Stimulated activated naive CD4-positive, alpha-beta T cell (primary cell): ENCODE measurements at regions not wholly inside any gene's neighbourhood (a gene's known extent, or its start where the extent isn't known, plus 50 kb on each side); places are given as distances from the start of the nearest gene placed in this dataset.
"Not testable (repeated sequence)": the region's sequence is repeated elsewhere in the genome, so short reads cannot be mapped to it uniquely, and the experiment has no call there.

ENCODE experiments used
- DNase-seq, 6 experiments: peaks; one replicate each; lab custom pipeline; 2025; lab: John Stamatoyannopoulos, UW

GRCh38 chr3:25151903-25152295, 276.2 kb upstream of the RARB start:
- DNase-seq = no peak

GRCh38 chr3:25153136-25153535, 274.9 kb upstream of the RARB start:
- no peak for DNase-seq

DNA sequence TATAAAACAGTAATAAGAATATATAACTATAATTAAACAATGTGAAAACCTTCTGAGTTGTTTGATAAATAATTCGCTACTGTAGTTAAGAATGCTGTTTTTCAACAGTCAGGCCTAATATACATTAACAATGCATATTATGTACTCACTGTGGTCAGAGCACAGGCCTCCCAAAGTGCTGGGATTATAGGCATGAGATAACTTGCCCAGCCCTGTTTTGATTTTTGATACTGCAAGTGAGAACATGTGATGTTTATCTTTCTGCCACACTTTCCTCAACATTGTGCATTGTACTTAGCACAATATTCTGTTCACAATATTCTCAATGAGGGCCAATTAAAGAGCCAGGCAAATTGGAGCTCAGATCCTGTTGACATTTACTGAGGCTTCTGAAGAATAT, 274.5 kb upstream of the RARB start:
- DNase-seq = no peak

DNA sequence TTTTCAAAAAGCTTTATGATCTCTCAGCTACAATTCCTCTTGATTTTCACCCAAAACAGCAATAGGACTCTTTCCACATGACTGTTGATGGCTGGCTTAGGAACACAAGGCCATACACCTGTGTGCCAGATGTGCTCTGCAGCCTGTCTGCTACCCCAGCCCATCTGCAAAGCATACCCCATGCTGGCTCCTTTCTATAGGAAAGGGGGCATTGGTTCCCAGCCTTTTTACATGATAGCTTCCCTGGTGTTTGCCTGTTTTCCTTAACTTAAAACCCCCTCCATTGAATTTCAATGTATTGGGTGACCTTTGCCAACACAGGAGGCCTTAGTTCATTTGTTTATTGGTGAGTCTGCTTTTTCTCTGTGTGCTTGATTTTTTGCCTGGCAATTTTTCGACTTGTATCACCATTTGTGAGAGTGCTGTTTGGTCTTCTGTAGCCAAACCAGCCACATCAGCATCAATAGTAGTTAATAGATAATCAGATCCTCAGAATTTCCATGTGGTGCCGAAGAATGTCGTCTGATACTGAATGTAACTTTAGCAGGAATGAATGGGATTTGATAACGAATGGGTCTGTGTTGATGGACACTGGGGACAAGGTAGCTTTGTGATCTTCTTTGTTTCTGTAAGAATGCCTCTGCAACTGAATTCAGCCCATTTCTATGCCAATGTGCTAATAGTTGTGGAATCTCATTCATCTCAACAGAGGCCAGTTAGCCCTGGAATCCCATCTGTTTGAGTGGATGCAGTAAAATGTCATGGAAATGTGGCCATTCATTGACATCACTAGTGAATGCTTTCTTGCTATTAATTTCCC, 272.2 kb upstream of the RARB start:
- no peak for DNase-seq

- DNase-seq = no peak
Observed at GRCh38 chr3:25156626-25157025, 271.4 kb upstream of the RARB start.

- no peak for DNase-seq
Observed at GRCh38 chr3:25165306-25165705, 262.8 kb upstream of the RARB start.

DNA sequence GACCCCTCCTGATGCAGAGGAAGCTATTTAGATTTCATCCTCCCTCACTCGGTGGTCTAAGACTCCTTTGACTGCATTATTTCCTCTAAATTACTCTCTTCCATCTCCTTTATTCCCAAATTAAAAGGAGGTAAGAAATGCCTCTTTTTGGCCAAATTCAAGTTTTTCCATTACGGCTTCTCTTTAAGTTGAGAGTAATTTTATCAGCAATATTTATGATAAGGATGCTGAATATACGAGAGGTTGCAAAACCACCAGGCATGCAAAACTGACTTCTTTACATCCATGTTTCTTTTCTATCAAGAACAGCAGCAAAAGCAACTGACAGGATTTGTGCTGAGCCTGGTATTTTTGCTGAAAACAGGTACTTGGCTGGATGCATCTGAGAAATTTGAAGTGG, 262.0 kb upstream of the RARB start:
- DNase-seq = no peak

DNA sequence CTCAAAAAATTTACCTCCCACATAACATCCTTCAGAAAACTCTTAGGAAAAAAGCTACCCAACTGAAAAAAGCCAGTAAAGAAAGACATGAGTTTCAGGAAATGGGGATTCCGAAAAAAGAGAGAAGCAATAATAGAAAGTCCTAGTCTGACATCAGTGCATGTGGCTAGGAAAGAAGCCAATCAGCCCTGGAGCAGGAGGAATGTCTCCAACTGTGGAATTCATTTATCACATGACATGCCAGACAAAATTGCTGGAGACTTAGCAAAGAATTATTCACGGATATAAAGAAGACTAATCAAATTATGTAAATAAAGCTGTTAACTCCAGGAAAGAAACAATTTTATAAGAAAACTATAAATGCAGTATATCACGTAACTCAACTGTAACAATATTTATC, 258.9 kb upstream of the RARB start:
- DNase-seq = no peak

DNA sequence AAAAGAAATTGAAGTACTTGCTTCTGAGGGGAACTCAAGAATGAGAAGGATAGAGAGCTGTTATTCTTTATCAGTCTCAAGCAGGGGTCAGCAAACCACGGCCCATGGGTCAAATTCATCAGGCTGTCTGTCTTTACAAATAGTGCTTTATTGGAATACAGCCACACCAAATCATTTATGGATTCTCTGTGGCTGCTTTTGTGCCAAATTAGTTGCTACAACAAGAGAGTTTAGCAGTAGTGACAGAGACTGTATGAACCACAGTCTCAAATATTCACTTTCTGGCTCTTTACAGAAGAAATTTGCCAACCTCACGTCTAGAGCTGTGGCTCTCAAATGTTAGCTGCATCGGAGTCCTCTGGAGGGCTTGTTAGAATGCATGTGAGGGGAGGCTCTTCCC, 258.0 kb upstream of the RARB start:
- no peak for DNase-seq

DNA sequence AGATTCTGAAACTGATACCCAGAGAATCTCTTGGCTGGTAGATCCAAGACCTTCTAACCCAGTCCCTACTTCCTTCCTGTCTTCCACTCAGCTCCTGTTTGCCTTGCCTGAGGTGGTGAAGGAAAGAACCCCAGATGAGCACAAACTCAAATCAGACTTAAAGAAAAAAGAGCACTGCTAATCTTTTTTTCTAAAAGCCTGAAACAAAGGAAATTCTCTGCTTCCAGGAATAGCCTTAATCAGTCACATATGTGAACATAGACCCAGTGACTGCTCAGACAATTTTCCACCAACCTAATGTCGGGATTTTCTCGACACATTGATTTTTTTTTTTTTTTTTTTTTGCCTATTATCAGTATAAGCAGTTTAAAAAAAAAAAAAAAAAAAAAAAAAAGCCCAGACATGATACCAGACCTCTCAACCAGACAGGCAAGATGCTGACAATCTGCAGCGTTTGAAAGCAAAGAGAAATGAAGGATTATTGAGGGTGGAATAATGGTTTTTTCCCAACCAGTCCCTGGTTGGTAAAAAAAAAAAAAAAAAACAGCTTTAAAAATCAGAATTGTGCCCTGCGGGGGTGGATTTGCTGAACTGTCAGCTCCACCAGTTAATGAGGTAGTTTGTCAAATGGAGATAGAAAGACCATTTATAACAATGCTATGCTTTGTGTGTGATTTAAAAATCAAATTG, 256.8 kb upstream of the RARB start:
- DNase-seq = no peak

DNA sequence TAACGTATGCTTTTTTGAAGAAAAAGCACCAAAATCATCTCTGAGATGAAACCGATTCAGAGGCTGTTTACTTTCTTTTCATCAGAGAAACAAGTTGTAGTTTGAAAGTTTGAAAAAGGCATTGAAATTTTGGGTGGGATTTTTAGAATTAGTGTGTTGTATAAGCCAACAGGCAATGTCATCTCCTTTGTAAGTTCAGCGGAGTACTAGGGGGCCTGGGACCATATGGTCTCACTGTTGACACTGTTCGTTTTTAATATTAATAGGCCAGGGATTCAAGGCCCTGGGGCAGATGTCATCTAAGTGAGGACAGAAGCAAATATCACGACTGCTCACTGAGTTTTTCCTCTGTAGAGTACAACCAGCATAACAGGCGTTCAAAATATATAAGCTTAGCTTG, 256.2 kb upstream of the RARB start:
- no peak for DNase-seq

GRCh38 chr3:25173606-25174005, 254.5 kb upstream of the RARB start:
- DNase-seq = no peak

- no peak for DNase-seq
Observed at GRCh38 chr3:25174251-25174650, 253.8 kb upstream of the RARB start.

DNA sequence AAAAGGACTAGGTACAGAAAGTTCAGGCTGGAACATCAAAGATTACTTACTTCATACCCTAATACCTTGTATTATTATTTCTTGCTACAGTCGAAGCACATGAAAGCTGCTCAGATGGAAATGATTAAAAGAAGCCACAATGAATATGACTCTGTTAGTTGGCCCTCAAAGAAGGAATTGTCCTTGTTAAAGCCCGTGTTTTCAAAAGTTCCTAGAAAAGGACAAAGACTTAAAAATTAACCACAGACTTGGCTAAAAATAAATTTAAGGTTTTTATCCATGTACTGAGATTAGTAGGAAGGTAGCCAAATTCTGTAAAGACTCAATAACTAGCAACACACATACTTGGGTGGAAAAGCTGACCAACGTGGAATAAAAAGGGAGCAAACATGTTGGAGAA, 251.0 kb upstream of the RARB start:
- DNase-seq = no peak

DNA sequence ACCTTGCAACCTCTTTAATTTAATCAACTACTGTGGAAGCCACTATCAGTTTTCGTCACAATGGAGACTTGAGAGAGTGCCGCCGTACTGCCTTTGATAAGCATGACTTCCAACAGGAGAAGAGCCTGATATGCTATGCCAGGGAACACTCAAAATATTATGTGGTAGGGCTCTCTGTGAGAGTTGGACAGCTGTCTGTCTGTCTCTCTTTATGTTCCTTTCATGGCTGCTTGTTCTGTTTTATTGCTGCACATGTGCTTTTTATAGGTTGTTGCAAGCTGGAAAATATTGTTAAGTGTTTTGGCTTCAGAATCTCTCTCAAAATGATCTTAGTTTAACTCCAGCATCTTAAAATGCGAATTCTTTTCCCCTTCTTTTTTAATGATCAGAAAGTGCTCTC, 249.4 kb upstream of the RARB start:
- DNase-seq = no peak

GRCh38 chr3:25181096-25181495, 247.0 kb upstream of the RARB start:
- DNase-seq = no peak

DNA sequence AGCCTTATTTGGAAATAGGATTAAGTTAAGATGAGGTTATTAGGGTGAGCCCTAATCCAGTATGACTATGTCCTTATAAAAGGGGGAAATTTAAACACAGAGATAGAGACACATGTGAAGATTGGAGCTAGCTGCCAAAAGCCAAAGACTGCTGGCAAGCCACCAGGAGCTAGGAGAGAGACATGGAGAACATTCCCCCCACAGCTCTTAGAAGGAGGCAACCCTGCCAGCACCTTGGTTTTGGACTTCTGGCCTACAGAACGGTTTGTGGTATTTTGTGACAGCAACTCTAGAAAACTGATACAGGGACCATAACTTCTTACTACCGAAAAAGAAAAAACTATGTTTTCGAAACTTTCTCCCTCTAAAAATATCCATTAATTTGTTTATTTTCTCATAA, 245.3 kb upstream of the RARB start:
- no peak for DNase-seq

- no peak for DNase-seq
Observed at GRCh38 chr3:25184641-25185250, 243.3 kb upstream of the RARB start.

DNA sequence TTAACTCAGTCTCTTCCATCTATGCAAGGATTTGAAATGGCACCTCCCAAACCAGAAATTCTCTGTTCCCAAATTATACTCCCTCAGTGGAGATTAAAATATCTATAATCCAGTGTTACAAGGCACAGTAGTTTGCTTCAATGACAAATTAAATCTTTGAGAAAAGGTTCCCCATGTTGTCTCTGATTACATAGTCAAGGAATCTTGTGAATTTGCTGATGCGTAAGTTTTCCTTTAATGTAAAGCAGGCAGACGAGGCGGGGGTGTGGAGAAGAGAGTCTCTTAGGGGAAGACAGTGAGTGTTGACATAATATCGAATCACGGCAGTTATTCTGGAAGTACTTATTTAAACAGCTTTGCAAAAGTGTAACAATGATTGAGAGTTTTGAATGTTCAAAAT, 236.4 kb upstream of the RARB start:
- no peak for DNase-seq

DNA sequence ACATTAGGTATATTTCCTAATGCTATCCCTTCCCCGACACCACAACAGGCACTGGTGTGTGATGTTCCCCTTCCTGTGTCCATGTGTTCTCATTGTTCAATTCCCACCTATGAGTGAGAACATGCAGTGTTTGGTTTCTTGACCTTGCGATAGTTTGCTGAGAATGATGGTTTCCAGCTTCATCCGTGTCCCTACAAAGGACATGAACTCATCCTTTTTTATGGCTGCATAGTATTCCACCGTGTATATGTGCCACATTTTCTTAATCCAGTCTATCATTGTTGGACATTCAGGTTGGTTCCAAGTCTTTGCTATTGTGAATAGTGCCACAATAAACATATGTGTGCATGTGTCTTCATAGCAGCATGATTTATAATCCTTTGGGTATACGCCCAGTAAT, 228.5 kb upstream of the RARB start:
- DNase-seq = not testable (repeated sequence)

GRCh38 chr3:25212736-25213135, 215.3 kb upstream of the RARB start:
- no peak for DNase-seq

DNA sequence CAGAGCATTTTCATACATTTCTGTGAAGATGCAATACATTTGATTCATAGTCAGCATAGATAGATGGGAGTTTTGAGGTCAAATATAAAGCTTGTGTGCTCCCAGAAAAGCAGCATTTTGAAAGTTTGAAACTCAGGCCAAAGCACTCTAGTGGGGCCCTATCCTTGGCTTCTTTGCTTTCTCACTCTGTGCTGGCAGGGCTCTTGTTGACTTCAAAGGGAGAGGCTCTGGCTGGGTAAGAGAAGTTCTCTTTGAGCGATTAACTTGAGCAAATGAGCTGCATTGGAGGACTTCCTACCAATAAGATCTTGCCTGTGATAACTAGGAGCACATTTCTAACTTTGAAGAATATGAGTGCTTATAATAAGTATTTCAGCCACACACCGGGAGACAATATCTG, 214.0 kb upstream of the RARB start:
- no peak for DNase-seq

- no peak for DNase-seq
Observed at GRCh38 chr3:25218362-25218761, 209.7 kb upstream of the RARB start.
